ENCODE measurements at regions not wholly inside any gene's neighbourhood (a gene's known extent, or its start where the extent isn't known, plus 50 kb on each side); places are given as distances from the start of the nearest gene placed in this dataset.

GRCh38 chr9:23603311-23603710 is 222.7 kb downstream of the ELAVL2 start:
- no peak for DNase-seq

DNA sequence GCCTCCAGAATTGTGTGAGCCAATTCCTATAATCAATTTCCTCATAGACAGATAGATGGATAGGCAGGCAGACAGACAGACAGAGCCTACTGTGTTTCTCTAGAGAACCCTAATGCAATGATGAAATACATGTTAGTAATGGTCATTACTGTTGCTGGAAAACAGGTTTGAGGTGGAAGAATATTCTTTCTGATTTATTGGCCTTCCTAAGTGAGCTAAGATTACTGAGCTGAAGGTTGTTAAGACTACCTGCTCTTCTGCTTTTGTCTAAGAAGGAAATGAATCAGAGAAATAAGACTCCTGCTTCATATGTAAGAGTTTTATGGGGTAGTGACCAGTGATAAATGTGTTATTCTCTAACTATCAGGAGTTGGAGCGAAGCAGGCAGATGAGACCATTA is 219.9 kb downstream of the ELAVL2 start:
- no peak for DNase-seq

- DNase-seq, result no peak
Measured at GRCh38 chr9:23608456-23608855, 217.6 kb downstream of the ELAVL2 start.

GRCh38 chr9:23611869-23612268 is 214.2 kb downstream of the ELAVL2 start:
- DNase-seq, result peak; percentile 69

DNA sequence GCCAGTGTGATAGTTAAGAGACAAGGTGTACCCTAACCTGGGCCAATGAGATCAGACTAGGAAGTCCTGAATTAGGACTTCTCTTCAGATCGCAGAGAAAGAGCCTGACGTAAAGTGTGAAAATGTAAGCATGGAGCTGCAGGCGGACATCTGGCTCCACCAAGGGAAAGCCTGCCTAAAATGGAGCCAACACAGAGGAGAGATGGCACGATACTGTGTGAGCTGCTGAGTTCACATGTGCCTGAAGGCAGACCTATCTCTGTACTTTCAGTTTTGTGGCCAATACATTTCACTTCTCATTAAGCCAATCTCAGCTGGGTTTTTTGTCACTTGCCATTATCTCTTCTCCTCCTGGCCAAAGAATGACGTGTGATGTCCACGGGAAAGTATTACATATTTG is 210.5 kb downstream of the ELAVL2 start:
- DNase-seq, result no peak

- no peak for DNase-seq
Measured at GRCh38 chr9:23621188-23621587, 204.9 kb downstream of the ELAVL2 start.

DNA sequence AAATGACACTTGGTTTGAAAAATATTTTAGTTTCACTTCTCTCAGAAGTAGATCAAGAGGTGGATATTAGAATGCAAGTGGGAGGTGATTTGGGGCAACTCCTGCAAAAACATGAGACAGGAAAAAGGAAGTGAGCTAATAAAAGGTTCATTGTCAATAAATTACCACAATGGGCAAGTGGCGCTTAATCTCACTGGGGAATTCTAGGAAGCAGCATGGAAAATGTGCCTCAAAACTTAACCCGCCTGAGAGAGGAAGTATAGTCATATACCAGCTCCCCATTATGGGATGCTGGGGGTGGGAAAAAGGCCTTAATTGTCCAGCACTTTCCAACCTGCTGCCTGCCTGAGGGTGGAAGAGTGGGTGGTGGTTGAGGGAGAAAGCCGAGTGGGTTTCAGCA is 204.1 kb downstream of the ELAVL2 start:
- DNase-seq, result no peak

- no peak for DNase-seq
Measured at GRCh38 chr9:23622396-23622795, 203.6 kb downstream of the ELAVL2 start.

DNA sequence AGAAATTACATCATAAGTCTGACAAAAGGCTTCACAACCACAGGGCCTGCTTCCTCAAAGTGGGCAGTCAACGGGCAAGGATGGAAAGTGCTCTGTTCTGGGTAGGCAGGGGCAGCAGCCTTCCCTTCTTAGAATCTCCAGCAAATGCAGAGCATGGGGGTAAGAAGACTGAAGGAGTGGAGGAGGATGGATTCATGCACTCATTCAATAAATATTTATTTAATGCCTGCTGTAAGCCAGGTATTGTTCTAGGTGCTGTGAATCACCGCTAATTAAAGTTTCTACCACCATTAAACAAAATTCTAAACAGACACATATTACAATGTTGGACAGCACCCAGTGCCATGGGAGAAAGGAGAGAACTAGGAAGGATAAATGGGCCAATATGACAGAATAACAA is 195.6 kb downstream of the ELAVL2 start:
- DNase-seq, result no peak

GRCh38 chr9:23635276-23635675 is 190.8 kb downstream of the ELAVL2 start:
- DNase-seq, result no peak

- DNase-seq, result no peak
Measured at GRCh38 chr9:23636199-23636598, 189.8 kb downstream of the ELAVL2 start.

GRCh38 chr9:23638011-23638410 is 188.0 kb downstream of the ELAVL2 start:
- no peak for DNase-seq

DNA sequence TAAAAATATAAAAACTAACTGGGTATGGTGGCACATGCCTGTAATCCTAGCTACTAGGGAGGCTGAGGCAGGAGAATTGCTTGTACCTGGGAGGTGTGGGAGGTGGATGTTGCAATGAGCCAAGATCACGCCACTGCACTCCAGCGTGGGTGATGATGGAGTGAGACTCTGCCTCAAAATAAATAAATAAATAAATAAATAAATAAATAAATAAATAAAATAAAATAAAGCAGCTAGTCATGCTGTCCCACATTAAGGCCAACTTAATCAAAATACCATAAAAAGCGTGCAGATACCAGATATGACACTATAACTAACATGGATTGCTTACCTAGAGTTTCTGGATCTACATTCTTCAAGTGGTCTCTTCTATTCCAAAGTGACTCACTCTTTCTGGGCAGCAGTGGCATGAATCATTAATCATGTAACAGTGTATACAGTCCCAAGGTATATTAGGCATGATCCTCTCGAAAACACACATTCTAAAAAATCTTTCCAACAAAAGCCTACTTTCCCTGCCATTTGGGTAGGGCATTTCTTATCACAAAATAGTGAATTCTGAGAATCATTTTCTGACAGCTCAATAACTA is 187.1 kb downstream of the ELAVL2 start:
- no peak for DNase-seq

Data from hindlimb muscle (tissue), 1 donor.